Fibroblast of lung (primary cell): ENCODE measurements at regions not wholly inside any gene's neighbourhood (a gene's known extent, or its start where the extent isn't known, plus 50 kb on each side); places are given as distances from the start of the nearest gene placed in this dataset.

Experiments
- EZH2 ChIP-seq: IDR thresholded peaks from 2 replicates; pipeline ENCODE4 v1.5.1; 2012; ENCODE audit warnings: low read length, control low read depth, mild to moderate bottlenecking; ENCODE audit errors: missing control alignments
- TF ChIP-seq, protein P1 (sequence below), 2 donors: IDR thresholded peaks in 1 of 2; conservative IDR thresholded peaks in 1 of 2; 1 replicate in 1 of 2; 2 replicates in 1 of 2; pipeline ENCODE4 v1.5.1; 2011 to 2012; ENCODE audit warnings: low read length in 2 of 2, control low read depth in 1 of 2, inconsistent platforms in 1 of 2, low read depth in 1 of 2, mild to moderate bottlenecking in 1 of 2

DNA sequence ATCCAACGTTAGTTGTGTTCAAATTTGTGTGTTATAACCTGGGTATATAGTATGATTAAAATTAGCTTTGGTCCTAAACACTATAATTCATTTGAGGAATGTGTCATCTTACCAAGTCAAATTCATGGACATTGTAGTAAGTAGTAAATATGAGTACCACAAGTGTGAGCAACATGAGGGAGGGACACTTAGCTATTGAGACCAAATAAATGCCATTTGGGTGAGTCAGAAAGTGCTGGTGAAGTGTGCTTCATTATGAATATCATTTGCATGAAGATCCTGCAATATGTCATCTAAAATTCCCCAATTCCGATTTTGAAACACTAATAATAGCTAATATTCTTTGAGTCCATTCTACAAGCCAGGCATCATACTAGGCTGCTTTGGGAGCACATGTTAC is 336.7 kb upstream of the KIF2A start:
- TF ChIP-seq EZH2 = no peak
- TF ChIP-seq, protein P1, sequence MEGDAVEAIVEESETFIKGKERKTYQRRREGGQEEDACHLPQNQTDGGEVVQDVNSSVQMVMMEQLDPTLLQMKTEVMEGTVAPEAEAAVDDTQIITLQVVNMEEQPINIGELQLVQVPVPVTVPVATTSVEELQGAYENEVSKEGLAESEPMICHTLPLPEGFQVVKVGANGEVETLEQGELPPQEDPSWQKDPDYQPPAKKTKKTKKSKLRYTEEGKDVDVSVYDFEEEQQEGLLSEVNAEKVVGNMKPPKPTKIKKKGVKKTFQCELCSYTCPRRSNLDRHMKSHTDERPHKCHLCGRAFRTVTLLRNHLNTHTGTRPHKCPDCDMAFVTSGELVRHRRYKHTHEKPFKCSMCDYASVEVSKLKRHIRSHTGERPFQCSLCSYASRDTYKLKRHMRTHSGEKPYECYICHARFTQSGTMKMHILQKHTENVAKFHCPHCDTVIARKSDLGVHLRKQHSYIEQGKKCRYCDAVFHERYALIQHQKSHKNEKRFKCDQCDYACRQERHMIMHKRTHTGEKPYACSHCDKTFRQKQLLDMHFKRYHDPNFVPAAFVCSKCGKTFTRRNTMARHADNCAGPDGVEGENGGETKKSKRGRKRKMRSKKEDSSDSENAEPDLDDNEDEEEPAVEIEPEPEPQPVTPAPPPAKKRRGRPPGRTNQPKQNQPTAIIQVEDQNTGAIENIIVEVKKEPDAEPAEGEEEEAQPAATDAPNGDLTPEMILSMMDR (conservative IDR thresholded peaks at IDR 0.05 in 1 of 2, IDR thresholded peaks at IDR 0.05 in 1 of 2; ENCODE audit: low read depth in 1 of 2, low read length in 2 of 2) = no peak
